BE2C (cell line): ENCODE measurements at regions not wholly inside any gene's neighbourhood (a gene's known extent, or its start where the extent isn't known, plus 50 kb on each side); places are given as distances from the start of the nearest gene placed in this dataset.

Experiments used
- DNase-seq: peaks from one replicate; pipeline ENCODE4 v3.0.0-alpha.2; 2020
- H3K27me3 ChIP-seq: fragments of 250-450 bp; sonication (Bioruptor Pico); 2 replicates; pipeline ENCODE4 v1.5.1; 2020; ENCODE audit warnings: mild to moderate bottlenecking
- H3K36me3 ChIP-seq: fragments of 250-450 bp; sonication (Bioruptor Pico); 2 replicates; pipeline ENCODE4 v1.5.1; 2020; ENCODE audit warnings: mild to moderate bottlenecking
- H3K4me1 ChIP-seq: fragments of 250-450 bp; sonication (Bioruptor Pico); 2 replicates; pipeline ENCODE4 v1.5.1; 2020
- H3K4me3 ChIP-seq: 2 replicates; pipeline ENCODE4 v1.5.1; 2011; ENCODE audit warnings: low read depth, low read length
- H3K9me3 ChIP-seq: fragments of 250-450 bp; sonication (Bioruptor Pico); 2 replicates; pipeline ENCODE4 v1.5.1; 2020
- TF ChIP-seq, protein P1 (sequence below): IDR thresholded peaks from 2 replicates; pipeline ENCODE4 v1.5.1; 2012; ENCODE audit warnings: mild to moderate bottlenecking, low read depth, low read length

DNA sequence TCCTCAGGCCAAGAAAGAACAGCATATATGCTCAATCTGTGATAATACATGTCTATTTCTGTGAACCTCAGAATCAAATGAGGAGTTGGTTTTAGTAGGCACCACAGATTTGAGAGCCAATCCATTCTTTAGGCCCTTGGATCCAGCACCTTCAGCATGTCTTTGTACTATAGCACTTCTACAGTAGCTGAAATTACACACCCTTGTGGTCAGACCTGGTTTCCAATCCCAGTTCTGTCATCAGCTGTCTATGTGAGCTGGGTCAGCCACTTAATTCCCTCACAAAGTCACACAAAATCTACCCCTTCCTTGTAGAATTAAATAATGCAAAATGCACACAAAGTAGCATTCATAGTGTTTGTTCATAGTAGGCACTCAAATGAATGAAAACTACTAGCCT, 381.3 kb upstream of the LARGE1 start:
- H3K4me3 ChIP-seq = no peak overlapping the region
- no peaks in the 10 kb centered on the region for H3K27me3 ChIP-seq
- H3K9me3 ChIP-seq = peaks cover 10% of the 10 kb centered on the region
- no peak for DNase-seq
- H3K36me3 ChIP-seq = no peaks in the 10 kb centered on the region
- TF ChIP-seq, protein P1, sequence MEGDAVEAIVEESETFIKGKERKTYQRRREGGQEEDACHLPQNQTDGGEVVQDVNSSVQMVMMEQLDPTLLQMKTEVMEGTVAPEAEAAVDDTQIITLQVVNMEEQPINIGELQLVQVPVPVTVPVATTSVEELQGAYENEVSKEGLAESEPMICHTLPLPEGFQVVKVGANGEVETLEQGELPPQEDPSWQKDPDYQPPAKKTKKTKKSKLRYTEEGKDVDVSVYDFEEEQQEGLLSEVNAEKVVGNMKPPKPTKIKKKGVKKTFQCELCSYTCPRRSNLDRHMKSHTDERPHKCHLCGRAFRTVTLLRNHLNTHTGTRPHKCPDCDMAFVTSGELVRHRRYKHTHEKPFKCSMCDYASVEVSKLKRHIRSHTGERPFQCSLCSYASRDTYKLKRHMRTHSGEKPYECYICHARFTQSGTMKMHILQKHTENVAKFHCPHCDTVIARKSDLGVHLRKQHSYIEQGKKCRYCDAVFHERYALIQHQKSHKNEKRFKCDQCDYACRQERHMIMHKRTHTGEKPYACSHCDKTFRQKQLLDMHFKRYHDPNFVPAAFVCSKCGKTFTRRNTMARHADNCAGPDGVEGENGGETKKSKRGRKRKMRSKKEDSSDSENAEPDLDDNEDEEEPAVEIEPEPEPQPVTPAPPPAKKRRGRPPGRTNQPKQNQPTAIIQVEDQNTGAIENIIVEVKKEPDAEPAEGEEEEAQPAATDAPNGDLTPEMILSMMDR = no peak
- H3K4me1 ChIP-seq = no peaks in the 10 kb centered on the region

DNA sequence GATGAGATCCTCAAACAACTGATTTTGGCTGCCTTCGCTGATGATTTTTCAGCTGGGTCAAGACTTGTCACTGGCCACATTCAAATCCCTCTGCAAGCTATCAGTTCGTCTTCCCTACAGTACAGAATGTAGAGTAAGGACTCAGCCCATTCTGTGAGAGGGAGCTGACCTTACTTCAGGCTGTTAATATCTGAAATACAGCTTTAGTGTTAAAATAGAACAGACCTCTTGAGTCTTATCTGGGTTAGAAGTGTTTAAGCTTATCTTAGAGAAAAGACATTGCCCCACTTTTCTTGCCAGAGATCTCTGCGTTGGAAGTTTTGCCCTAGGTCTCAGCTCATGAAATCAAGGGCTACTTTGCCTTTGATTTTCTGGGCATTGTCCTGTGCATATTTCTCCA, 383.4 kb upstream of the LARGE1 start:
- Histone ChIP-seq H3K4me1 (no peaks in the 10 kb centered on the region), H3K27me3 (no peaks in the 10 kb centered on the region), H3K9me3 (peaks cover 10% of the 10 kb centered on the region), H3K36me3 (no peaks in the 10 kb centered on the region), H3K4me3 (no peak overlapping the region)
- no peak for DNase-seq
- TF ChIP-seq, protein P1 = no peak

DNA sequence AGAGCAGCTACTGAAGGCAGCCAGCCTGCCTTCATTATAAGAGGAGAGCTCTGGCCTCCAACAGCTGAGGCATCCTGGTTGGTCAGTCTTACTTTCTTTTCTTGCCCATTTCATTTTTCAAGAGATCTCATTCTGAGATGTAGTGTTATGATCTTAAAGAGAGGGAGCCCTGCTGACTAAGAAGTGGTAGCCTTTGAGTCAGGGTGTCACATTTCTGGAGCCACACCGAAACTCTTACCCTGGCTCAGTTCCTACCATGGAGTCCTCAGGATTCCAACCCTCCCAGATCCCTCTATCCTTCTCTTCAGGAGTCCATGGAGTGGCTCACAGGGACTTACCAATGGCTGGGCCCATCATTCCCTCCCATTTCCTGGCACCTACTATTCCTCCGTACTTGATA, 386.1 kb upstream of the LARGE1 start:
- Histone ChIP-seq H3K9me3 (peaks cover 9% of the 10 kb centered on the region), H3K27me3 (no peaks in the 10 kb centered on the region), H3K36me3 (no peaks in the 10 kb centered on the region), H3K4me1 (no peaks in the 10 kb centered on the region), H3K4me3 (no peak overlapping the region)
- TF ChIP-seq, protein P1 = no peak
- DNase-seq = no peak

DNA sequence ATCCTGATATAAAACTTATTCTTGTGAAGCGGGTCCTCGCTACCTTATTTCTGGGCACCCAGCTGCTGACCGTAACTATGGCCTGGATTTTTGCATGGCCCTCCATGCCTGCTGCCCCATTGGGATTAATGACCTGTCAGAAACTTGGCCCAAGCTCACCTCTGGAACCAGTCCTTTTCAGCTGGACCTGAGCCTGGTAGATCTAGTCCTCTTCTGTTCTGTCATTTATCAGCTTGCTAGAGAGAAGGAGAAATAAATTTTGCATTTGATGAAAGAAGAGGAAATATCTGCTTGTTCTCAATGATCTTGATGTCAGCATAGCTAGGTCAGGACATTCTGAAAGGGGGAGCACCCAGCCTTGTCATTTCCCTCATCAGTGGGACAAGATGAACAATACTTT, 387.8 kb upstream of the LARGE1 start:
- Histone ChIP-seq H3K4me1 (no peaks in the 10 kb centered on the region), H3K9me3 (peaks cover 3% of the 10 kb centered on the region), H3K36me3 (no peaks in the 10 kb centered on the region), H3K4me3 (no peak overlapping the region), H3K27me3 (no peaks in the 10 kb centered on the region)
- DNase-seq = no peak
- TF ChIP-seq, protein P1 = no peak

DNA sequence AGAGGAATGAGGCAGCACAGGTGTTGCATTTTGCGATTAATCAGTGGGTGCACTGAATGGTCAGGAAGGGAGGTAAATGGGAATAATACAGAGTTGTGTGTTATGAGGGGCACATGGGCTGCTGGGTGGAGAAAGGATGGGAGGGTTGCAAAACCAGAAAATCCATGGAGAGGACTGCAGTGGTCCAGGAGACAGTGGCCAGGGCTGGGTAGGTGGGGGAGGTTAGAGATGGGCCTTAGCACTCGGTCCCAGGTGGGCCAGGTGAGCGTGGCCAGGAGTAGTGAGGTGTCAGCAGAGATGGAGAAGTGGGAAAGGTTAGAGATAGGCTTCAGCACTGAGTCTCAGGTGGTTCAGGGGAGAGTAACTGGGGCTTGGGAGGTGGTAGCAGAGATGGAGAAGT, 399.1 kb upstream of the LARGE1 start:
- no peaks in the 10 kb centered on the region for H3K4me1 ChIP-seq
- H3K4me3 ChIP-seq = no peak overlapping the region
- DNase-seq = no peak
- no peaks in the 10 kb centered on the region for H3K36me3 ChIP-seq
- H3K27me3 ChIP-seq = no peaks in the 10 kb centered on the region
- TF ChIP-seq, protein P1 = no peak
- H3K9me3 ChIP-seq = peaks cover 4% of the 10 kb centered on the region

DNA sequence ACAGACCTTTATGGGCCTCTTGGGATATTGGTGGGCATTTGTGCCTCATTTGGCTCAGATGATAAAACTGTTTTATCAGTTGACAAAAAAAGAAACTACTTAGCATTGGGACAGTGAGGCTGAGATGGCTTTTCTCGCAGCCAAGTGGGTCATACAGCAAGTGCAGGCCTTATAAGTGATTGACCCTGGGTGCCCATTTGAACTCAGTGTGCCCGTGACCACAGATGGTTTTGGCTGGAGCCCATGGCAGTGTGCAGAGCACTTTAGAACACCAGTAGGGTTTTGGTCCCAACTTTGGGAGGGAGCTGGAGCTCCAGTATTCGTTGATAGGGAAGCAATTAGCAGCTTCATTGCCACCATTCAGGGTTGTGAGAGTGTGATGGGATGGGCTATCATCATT, 404.5 kb upstream of the LARGE1 start:
- Histone ChIP-seq H3K4me1 (no peaks in the 10 kb centered on the region), H3K36me3 (no peaks in the 10 kb centered on the region), H3K27me3 (no peaks in the 10 kb centered on the region), H3K9me3 (no peaks in the 10 kb centered on the region; the same call in 1 of the 2 replicates), H3K4me3 (no peak overlapping the region)
- no peak for DNase-seq
- TF ChIP-seq, protein P1 = no peak
